BJ (cell line): ENCODE measurements at regions not wholly inside any gene's neighbourhood (a gene's known extent, or its start where the extent isn't known, plus 50 kb on each side); places are given as distances from the start of the nearest gene placed in this dataset.

Experiments used
- CTCF ChIA-PET: fragments of 350-600 bp; formaldehyde crosslinking; extraction: SDS; loops from one replicate; lab custom pipeline; 2021; ENCODE audit warnings: antibody characterized with exemption, inconsistent platforms; lab: Yijun Ruan, JAX
- POLR2A ChIA-PET: fragments of 300-600 bp; sonication (Branson Sonifier 250); formaldehyde crosslinking; extraction: SDS; loops from one replicate; lab custom pipeline; 2021; ENCODE audit warnings: antibody characterized with exemption; lab: Charles Lee
- DNase-seq: peaks from one replicate; pipeline ENCODE4 v3.0.0-alpha.2; 2011; ENCODE audit warnings: low read depth
- H3K27me3 ChIP-seq: 2 replicates; pipeline ENCODE4 v1.6.0; 2011; ENCODE audit warnings: low read length; ENCODE audit not compliant: control insufficient read depth, insufficient read depth
- H3K36me3 ChIP-seq: 2 replicates; pipeline ENCODE4 v1.5.1; 2011; ENCODE audit warnings: low read length; ENCODE audit not compliant: control insufficient read depth, insufficient read depth
- H3K4me3 ChIP-seq: 2 replicates; pipeline ENCODE4 v1.5.1; 2011; ENCODE audit warnings: low read depth, mild to moderate bottlenecking, control low read depth, low read length
- CTCF ChIP-seq: IDR thresholded peaks from 2 replicates; pipeline ENCODE4 v1.5.1; 2011; ENCODE audit warnings: low read depth, mild to moderate bottlenecking, control low read depth, inconsistent platforms, low read length, moderate library complexity; ENCODE audit not compliant: insufficient read depth

DNA sequence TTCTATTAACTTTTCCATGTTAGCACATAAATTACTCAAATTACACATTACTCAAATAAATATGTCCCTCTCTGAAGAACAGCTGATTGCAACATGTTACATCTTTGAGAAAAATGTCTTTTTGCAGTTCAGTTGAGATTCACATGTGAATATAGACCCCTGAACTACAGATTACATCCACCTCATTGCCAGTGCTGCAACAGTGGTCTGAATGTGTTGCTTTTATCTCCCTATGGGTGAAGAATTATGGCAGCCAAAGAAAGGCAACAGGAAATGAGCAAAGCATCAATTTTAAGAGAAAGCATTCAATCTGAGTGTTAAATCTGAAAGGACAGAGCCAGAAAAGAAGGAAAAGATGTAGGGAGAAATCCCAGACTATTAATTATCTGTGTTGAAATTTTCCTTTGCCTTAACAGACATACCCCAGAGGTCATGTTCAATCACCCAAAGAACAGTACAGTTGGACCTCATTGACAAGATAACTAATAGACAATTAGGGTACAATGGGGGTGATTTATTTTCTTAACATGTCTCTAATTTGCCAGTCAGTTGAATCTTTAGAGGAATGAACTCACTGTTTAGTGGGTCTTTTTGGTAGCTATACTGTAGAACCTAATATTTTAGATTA lies 620.2 kb downstream of the CPS1 start:
- no peak for DNase-seq
- CTCF ChIA-PET = no interaction called here
- no peak overlapping the region for H3K4me3 ChIP-seq
- POLR2A ChIA-PET = no interaction called here
- no peaks in the 10 kb centered on the region for H3K27me3 ChIP-seq
- H3K36me3 ChIP-seq = no peaks in the 10 kb centered on the region
- TF ChIP-seq CTCF = no peak

- ChIA-PET CTCF (no interaction called here), POLR2A (no interaction called here)
- H3K4me3 ChIP-seq = no peak overlapping the region
- no peak for TF ChIP-seq CTCF
- no peaks in the 10 kb centered on the region for H3K36me3 ChIP-seq
- H3K27me3 ChIP-seq = no peaks in the 10 kb centered on the region
- DNase-seq = no peak
Observed at GRCh38 chr2:211181626-211182025, 625.2 kb downstream of the CPS1 start.

DNA sequence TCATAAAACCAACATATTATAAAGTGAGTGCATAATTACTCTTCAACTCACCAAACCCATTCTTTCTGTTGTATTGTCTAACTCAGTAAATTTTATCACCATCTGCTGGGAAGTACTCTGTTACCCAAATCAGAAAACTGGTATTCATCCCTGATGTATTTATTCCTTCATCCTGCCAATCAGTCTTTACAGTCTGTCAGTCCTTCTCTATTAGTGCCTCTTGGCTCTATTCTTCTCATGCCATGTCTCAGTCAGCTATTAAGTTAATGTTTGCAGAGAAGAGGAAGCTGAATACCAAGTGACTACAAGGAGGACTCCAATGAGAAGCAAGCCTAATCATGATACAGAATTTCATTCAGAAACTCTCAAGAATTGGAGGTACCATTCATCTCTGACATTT lies 631.2 kb downstream of the CPS1 start:
- no peaks in the 10 kb centered on the region for H3K36me3 ChIP-seq
- DNase-seq = no peak
- no peak for TF ChIP-seq CTCF
- H3K27me3 ChIP-seq = no peaks in the 10 kb centered on the region
- ChIA-PET CTCF (no interaction called here), POLR2A (no interaction called here)
- H3K4me3 ChIP-seq = no peak overlapping the region

DNA sequence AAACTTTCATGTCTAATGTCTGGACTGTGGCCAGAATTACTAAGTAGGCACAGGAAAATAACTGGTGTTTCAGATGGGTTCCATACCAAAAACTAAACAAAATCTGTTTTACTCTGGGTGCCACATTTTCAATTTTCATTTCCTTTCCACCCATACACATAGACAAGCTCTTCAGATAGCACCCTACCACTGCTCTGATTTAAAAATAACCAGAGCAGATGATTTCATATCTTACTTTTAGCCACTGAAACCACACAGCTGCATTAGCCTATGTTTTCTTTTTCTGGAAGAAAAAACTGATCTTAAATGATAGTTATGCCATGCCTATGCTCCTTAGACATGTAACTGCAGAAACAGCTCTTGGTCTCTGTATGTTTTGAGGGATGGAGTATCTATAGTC lies 647.6 kb downstream of the CPS1 start:
- ChIA-PET CTCF (no interaction called here), POLR2A (no interaction called here)
- H3K4me3 ChIP-seq = no peak overlapping the region
- H3K36me3 ChIP-seq = no peaks in the 10 kb centered on the region
- DNase-seq = no peak
- H3K27me3 ChIP-seq = no peaks in the 10 kb centered on the region
- TF ChIP-seq CTCF = no peak

- ChIA-PET POLR2A (no interaction called here), CTCF (no interaction called here)
- no peaks in the 10 kb centered on the region for H3K27me3 ChIP-seq
- TF ChIP-seq CTCF = no peak
- DNase-seq = no peak
- H3K4me3 ChIP-seq = no peak overlapping the region
- no peaks in the 10 kb centered on the region for H3K36me3 ChIP-seq
Observed at GRCh38 chr2:211204456-211204855, 648.1 kb downstream of the CPS1 start.
